HEK293T (cell line): ENCODE measurements at regions not wholly inside any gene's neighbourhood (a gene's known extent, or its start where the extent isn't known, plus 50 kb on each side); places are given as distances from the start of the nearest gene placed in this dataset.

Experiments
- ELF4 ChIP-seq: fragments of 450-650 bp; IDR thresholded peaks from 2 replicates; pipeline ENCODE4 v1.6.1; 2017; ENCODE audit warnings: antibody characterized with exemption
- FOXA1 ChIP-seq: fragments of 450-650 bp; IDR thresholded peaks from 2 replicates; pipeline ENCODE4 v1.6.1; 2016; ENCODE audit warnings: mild to moderate bottlenecking
- FOXK2 ChIP-seq: fragments of 450-650 bp; IDR thresholded peaks from 2 replicates; pipeline ENCODE4 v1.6.1; 2016; ENCODE audit warnings: mild to moderate bottlenecking
- TARDBP ChIP-seq: fragments of 450-650 bp; IDR thresholded peaks from 2 replicates; pipeline ENCODE4 v1.6.1; 2016

- TF ChIP-seq TARDBP (no peak), ELF4 (no peak), FOXA1 (no peak), FOXK2 (no peak)
Measured at GRCh38 chr1:177848577-177848976, 121.3 kb downstream of the SEC16B start.
